GM19395 (cell line): ENCODE measurements at regions not wholly inside any gene's neighbourhood (a gene's known extent, or its start where the extent isn't known, plus 50 kb on each side); places are given as distances from the start of the nearest gene placed in this dataset.

Source experiments
- ATAC-seq: cut with Tn5 transposase; IDR thresholded peaks from one replicate; pipeline ENCODE4 v1.9.1; 2021; ENCODE audit warnings: mild to moderate bottlenecking, moderate library complexity; ENCODE audit not compliant: unreplicated experiment

DNA sequence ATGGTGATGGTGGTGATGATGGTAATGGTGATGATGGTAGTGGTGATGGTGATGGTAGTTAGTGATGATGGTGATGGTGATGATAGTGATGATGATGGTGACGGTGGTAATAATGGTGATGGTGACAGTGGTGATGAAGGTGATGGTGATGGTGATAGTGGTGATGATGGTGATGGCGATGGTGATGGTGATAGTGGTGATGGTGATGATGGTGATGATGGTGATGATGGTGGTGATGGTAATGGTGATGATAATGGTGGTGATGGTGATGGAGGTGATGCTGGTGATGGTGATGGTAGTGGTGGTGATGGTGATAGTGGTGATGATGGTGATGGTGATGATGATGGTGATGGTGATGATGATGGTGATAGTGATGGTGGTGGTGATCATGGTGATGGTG is 148.7 kb upstream of the TNRC6C start:
- no peak for ATAC-seq

DNA sequence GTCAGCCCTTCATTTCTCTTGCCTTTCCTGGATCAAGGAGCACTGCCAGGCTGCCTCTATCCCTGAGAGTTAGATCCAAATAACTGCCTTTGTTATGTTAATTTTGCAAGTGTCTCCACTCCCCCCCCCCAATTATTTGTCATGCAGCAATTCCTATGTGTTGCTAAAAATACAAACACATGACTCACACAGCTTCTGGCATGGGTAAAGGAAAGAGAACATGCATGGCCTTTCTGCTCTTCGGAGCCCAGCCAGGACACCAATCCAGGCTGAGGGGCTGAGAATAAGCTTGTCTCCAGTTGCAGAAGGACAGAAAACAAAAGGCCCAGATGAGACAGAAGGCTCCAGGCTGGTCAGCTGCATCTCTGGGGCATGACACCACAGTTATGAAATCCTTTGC is 148.0 kb upstream of the TNRC6C start:
- ATAC-seq, result no peak

DNA sequence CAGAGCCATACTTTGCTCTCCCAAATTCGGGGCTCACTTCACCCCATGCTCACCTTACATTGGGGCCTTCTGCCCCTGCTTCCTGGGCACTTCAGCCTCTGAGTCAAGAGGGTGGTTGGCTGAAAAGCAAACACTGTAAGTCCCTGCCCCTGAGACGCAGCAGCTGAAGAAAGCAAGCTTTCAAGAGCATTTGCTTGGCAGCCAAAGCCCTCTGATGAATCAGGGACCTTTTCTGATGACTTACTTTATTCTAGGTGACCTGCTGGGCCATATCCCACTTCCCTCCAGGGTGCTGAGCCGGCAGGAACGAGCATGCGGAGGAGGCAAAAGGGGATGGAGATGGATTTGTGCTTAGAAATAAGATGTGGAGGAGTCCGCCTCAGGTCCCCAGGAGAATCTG is 147.0 kb upstream of the TNRC6C start:
- no peak for ATAC-seq

- no peak for ATAC-seq
These were observed 144.3 kb upstream of the TNRC6C start for GRCh38 chr17:77814091-77814772.

- ATAC-seq, result no peak
These were observed 143.2 kb upstream of the TNRC6C start for GRCh38 chr17:77815127-77815905.

- no peak for ATAC-seq
These were observed 140.6 kb upstream of the TNRC6C start for GRCh38 chr17:77817953-77818352.

DNA sequence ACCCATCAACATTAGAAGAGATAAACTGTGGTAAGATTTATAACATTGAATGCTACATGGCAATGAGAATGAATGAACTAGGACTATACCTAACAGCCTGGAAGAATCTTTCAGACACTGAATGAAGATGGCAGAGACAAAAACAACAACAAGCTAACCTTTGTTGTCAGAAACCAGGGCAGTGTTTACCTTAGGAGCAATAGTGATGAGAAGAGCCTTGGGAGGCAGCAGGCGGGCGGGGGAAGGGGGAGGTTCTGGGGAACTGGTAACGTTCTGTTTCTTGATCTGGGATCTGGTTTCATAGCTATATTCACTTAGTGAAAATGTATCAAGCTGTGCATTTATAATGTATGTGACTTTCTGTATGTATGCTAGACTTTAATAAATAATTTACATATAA is 139.0 kb upstream of the TNRC6C start:
- no peak for ATAC-seq

DNA sequence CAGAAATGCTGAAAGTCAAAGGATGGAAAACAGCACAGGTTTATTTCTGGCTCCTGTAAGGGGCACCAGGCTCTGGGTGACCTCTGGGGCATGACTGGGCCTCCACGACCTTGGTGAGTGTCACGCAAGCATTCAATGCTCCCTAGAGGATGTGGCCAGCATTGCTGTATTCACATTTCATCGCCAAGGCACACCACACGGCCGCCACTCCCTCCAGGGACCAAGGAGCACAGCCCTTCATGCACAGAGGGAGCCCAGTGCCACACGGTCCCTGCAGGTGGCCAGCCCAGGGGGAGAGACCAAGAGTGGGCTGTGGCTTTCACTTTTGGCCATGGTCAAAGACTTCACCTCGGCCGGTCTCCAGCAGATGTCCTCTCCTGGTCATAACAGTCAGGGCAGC is 137.4 kb upstream of the TNRC6C start:
- no peak for ATAC-seq

DNA sequence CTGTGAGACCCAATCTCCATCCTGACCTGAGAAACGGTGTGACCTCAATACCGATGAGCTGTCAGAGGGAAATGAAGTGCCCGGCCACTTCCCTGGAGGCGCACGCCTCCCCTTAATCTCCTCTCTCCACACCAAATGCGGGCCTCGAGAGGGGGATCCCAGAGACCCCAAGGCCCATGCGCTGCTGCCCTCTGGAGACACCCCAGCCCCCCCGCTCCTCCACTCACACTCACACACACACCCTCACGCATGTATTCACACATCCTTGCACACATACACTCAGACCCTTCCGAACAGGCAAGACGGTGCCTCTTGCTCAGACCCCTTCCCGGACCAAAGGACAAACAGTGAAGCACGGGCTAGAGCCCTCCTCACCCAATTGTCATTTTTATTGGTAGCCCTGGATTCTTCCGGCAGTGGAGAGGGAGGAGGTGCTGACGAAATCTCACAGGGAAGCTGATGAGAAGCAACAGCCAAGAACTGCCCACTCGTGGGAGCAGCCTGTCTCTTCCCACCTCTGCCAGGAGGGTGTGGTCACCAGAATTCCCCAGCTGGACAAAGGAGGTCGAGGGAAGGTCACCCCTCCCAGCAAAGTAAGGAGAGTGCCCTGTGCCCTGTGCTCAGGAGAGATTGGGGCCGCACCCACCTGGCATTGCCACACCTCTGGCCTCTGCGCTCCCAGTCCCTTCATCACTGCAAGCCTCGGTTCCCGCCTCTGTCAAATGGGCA is 136.0 kb upstream of the TNRC6C start:
- no peak for ATAC-seq

GRCh38 chr17:77824102-77824779 is 134.3 kb upstream of the TNRC6C start:
- no peak for ATAC-seq

DNA sequence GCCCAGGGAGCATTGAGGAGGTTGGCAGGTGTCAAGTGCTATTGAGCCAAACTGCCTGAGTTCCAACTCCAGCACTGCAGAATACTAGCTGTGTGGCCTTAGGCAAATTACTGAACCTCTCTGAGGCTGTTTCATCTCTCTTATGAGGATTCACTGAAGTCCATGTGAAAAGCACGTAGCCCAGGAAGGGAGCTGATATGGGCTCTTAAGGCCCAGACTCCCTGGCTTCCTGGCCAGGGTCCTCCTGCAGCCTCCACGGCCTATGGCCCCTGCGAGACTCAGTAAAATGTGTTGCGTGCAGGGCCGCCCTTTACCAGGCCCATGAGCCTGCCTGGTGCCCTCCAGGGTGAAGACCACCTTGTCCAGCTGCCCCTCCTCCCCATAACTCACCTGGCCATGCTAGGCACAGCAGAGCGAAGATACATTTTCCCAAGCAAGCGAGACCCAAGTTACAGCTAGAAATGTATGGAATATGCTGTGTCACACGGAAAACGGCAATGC is 133.7 kb upstream of the TNRC6C start:
- no peak for ATAC-seq

GRCh38 chr17:77825621-77826020 is 132.9 kb upstream of the TNRC6C start:
- no peak for ATAC-seq

DNA sequence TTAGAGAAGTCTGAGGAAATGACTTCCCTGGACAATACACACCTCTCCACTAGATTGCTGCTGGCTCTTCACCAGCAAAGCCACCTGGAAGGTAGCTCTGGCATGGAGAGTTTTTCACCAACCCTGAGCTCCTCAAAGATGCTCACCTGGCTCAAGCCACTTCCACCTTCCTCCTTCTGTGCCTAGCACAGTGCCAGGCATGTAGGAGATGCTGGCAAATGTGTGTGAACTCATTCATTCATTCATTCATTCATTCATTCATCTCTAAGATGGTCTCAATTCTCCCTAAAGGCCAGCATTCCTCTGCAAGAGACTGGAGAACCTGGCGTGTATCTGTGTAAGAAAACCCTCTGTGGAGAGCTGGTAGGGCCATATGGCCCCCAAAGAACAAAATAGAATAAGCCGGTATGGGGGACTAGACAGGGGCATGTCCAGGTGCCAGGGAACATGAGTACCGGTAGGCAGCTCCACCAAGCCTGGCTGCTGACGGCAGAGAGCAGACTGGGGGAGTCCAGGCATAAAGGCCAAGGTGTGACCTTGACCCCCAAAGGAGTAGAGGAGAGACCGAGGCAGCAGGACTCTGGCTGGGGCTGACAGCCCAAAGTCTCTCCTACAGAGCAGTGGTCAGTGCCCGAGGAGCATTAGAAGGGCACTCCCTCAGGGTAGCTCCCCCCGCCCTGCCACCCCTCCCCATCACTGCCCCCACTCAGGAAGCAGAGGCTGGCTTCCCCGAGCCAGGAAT is 132.2 kb upstream of the TNRC6C start:
- ATAC-seq, result no peak

GRCh38 chr17:77827039-77827438 is 131.5 kb upstream of the TNRC6C start:
- ATAC-seq, result no peak

DNA sequence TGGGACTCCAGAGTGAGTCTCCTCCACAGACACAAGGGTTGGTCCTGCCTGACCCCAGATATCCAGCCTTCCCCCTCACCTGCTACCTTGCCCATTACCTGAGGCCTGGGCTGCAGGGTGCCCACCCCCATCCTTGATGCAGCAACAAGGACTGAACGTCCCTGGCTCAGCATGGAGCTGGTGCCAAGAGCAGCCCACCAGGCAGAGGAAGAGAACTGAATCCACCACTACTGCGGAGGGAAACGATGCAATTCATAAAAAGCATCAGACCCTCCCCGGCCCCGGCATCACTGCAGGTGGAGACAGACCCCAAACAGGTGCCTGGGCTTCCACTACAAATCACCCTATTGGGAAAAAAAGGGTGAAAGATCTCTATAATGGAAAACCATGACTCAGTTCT is 131.0 kb upstream of the TNRC6C start:
- ATAC-seq, result no peak

DNA sequence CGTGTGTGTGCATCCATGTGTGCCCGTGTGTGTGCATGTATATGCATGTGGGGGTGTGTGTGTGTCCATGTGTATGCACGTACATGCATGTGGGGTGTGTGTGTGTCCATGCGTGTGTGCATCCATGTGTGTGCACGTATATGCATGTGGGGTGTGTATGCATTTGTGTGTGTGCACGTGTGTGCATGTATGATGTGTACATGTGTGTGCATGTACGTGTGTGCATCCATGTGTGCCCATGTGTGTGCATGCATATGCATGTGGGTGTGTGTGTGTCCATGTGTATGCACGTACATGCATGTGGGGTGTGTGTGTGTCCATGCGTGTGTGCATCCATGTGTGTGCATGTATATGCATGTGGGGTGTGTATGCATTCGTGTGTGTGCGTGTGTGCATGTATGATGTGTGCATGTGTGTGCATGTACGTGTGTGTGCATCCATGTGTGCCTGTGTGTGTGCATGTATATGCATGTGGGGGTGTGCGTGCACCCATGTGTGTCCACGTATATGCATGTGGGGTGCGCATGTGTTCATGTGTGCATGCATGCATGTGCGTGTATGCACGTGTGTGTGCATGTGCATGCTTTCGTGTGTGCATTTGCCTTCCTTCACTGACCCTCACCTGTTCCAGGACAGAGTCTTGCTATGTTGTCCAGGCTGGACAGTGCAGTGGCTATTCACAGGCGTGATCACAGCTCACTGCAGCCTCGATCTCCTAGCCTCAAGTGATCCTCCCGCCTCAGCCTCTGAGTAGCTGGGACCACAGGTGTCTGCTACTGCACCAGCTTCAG is 129.6 kb upstream of the TNRC6C start:
- ATAC-seq, result no peak

- no peak for ATAC-seq
These were observed 128.4 kb upstream of the TNRC6C start for GRCh38 chr17:77829843-77830799.

- ATAC-seq, result no peak
These were observed 127.6 kb upstream of the TNRC6C start for GRCh38 chr17:77830816-77831473.
